ENCODE measurements at regions not wholly inside any gene's neighbourhood (a gene's known extent, or its start where the extent isn't known, plus 50 kb on each side); places are given as distances from the start of the nearest gene placed in this dataset.

GRCh38 chr1:170274131-170274501 lies 128.4 kb downstream of the NTMT2 start:
- TF ChIP-seq CTCF (conservative IDR thresholded peaks at IDR 0.05): no peak
- TF ChIP-seq ZFX (IDR thresholded peaks at IDR 0.05): no peak
